NCI-H446 (cell line): ENCODE measurements at regions not wholly inside any gene's neighbourhood (a gene's known extent, or its start where the extent isn't known, plus 50 kb on each side); places are given as distances from the start of the nearest gene placed in this dataset.

Source experiments
- DNase-seq, 2 experiments: peaks; one replicate each; lab custom pipeline; 2025; lab: John Stamatoyannopoulos, UW

GRCh38 chr11:70848243-70848750 lies 404.1 kb downstream of the SHANK2 start:
- DNase-seq: no peak

DNA sequence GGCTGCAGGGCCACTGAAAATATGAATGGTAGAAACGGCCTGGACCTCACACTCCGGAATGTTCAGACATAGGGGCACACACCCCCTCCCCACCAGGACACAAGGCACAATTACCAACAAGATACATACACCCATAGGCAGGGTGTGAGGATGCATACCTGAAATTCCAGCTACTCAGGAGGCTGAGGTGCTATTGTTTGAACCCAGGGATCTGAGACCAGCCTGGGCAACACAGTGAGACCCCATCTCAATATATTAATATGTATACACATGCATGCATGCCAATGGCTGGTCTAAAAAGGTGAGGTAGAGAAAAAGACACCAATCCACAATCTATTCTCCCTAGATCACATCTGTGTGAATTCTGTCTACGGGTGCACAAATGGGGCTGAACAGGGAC lies 403.3 kb downstream of the SHANK2 start:
- DNase-seq: no peak

- DNase-seq: no peak
Observed at GRCh38 chr11:70851308-70851707, 401.1 kb downstream of the SHANK2 start.

DNA sequence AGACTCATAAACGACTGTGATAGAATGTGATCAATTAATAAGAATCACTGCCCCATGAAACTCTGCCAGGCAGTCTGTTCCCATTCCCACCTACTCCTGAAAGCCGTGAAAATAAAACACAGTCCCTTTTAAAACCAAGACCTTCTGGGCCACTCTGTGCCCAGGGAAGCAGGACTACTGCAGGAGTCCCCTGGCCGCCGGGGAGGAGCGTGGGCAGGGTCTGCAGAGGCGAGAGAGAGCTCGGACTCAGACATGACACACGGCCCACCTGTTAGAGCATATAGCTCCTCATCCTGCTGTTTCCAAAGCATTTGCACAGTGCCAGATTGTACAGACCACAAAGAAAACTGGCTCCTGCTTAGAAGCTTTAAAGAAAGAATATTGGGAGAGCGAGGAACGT lies 400.5 kb downstream of the SHANK2 start:
- no peak for DNase-seq

DNA sequence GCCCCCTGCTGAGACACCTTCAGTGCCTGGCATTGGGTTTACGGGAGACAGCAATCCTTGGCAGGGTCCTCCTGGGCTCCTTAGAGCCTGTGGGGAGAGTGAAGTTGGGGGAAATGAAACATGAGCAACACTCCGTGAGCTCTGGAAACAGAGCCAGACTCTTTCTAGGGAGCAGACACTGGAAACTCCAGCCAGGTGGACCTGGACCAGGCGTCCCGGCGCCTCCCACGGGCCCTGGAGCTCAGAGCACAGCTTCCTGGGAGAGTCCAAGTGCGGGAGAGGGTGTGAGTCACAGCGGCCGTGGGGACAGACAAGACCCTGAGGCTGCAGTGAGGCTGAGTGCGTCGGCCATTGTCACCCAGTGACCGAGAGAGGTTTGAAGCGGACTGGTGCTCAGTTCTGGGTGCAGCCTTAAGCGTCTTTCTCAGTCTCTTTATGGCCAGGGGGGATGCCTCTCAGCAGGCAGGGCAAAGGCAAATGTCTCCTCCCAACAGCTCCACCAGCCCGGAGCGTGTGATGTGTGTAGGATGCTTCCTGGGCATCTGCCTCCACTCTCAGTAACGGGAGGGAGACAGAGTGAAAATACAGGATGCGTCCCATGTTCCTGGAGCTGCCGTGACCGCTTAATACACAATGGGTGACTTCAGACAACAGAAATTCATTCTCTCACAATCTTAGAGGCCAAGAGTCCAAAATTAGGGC lies 399.2 kb downstream of the SHANK2 start:
- no peak for DNase-seq

DNA sequence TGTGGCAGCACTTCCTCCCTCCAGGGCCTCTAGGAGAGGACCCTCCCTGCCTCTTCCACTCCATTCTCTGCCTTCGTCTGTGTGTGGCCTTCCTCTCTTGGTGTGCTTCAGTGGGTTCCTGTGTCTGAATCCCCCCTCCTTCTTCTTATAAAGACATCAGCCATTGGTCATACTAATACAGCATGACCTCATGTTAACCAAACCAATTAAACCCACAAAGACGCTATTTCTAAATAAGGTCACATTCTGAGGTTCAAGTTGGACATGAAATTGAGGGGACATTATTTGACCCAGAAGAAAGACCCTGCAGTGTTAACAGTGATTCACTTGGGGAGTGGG lies 398.6 kb downstream of the SHANK2 start:
- DNase-seq: no peak

DNA sequence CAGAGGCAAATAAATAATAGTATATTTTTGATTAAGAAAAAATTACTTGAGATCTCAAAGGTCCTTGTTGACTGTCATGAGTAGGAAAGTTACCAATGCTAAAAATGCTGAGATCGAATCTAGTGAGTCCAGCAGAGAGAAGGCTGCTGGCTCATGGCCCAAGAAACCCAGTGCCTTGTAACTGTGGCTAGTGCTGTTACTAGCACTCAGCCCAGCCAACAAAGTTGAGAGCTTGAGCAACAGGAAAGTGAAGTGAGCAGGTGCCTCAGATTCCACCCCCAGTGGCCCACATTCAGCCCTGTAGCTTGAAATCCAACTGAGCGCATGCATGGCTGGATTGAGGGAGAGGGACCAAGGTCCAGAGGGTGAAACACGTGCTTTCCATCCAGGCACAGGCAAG lies 398.2 kb downstream of the SHANK2 start:
- no peak for DNase-seq

- no peak for DNase-seq
Observed at GRCh38 chr11:70854901-70855556, 397.3 kb downstream of the SHANK2 start.

GRCh38 chr11:70857894-70858293 lies 394.5 kb downstream of the SHANK2 start:
- no peak for DNase-seq

- no peak for DNase-seq
Observed at GRCh38 chr11:70859180-70859579, 393.2 kb downstream of the SHANK2 start.

DNA sequence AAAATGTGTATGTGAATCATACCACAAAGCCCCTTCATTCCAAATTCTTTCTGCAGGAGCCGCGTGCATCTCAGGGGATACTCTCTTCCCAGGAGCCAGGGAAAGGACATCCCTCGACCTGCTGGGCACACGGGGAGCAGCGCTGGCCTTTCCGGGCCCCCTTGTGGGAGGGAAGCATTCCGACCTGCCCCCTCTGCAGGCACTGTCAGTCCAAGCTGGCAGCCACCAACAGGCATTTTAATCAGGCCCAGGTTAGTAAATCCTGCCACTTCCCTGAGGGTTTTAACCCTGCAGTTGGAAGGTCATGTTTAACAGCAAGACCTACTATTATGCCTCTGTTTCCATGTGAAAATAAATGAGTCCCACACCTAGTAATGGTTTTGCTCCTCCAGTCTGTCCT lies 391.5 kb downstream of the SHANK2 start:
- no peak for DNase-seq

- no peak for DNase-seq
Observed at GRCh38 chr11:70861559-70861958, 390.8 kb downstream of the SHANK2 start.

DNA sequence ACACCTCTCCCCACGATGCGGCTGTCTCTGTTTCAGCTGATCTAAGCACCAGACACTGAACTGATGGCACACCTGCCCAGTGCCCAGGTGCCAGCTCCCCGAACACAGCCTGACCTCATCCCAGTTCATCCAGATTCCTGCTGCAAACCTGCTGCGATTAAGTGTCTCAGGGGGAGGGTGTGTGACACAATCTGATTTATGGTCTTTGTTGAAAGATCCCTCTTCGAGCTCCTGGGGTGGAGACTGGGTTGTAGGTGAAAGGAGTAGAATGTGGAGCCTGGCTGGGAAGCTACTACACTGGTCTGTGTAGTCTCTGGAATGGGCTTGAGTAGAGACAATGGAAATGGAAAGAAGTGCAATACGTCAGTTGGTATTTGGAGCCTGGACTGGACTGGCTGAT lies 390.3 kb downstream of the SHANK2 start:
- no peak for DNase-seq

- no peak for DNase-seq
Observed at GRCh38 chr11:70863186-70863585, 389.2 kb downstream of the SHANK2 start.

GRCh38 chr11:70863993-70864392 lies 388.4 kb downstream of the SHANK2 start:
- DNase-seq: no peak

DNA sequence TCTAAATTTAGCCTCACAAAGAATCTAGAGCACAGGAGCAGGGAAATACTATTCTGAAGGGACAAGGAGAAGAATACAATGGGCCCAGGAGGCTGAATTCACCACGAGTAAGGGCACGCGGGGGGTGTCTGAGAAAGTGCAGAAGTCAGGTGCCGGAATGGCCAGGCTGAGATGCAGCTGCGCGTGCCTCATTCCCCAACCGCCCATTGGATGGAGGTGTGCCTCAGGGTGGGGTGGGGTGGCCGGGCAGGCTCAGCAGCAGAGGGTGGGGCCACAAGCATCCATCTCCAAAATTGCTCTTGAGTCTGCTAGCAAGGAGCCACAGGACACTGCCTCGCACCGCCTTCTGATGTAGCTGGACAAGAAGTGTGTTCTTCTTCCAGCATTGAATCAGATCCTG lies 387.0 kb downstream of the SHANK2 start:
- DNase-seq: no peak

GRCh38 chr11:70866834-70867233 lies 385.5 kb downstream of the SHANK2 start:
- DNase-seq: no peak

DNA sequence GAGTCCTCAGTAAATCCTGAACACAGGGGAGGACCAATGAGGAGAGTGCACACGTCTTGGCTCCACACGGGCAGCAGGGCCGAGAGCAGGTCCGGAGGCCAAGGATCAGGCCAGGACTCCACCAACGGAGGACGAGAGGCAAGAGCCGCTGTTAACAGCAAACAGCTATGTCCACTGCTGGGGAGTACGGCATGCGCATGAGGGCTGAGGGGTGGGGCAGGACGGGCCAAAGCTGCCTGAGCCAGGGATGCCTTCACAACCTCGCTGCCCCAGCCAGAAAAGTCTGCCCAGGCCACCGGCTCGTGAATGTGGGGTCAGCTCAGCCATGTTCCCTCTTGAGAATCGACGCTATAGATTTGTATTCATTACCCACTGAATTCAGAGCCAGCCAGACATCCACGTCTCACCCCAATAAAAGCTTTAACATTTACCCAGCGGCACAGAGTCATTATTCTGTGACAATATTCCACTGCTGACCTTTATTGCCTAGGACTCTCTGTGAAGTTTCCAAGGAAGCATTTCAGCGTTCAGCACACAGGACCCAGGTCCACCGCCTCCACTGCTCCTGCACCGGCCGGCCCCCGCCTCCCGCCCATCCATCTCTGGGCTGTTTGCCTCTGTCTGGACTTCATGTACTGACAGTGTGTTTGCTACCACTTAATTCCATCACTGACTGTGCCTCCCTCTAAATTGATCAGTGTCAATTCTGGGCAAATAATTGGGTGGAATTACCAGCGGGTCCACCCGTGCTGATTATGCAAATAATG lies 384.9 kb downstream of the SHANK2 start:
- DNase-seq: no peak

DNA sequence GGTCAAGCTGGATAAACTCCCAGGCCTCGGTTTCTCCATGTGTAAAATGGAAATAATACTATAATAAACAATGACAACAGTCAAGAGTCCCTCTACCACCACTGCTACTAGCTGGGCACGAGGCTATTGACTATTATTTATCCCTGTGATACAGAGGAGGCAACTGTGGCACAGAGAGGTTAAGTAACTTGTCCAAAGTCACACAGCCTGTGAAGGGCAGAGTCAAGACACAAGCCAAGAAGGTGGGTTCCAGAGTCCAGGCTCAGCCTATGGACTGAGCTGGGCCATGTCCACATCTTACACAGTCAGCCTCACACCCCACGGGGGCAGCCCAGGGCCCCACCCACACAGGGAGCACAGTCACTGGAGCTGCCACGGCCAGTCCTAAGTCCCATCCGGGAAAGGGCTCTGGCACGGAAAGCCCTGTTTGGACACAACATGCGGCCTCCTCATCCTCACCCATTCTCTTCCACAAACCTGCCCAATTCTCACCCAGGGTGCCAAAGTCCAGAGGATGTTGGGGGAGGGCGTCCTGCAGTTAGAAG lies 384.0 kb downstream of the SHANK2 start:
- no peak for DNase-seq

DNA sequence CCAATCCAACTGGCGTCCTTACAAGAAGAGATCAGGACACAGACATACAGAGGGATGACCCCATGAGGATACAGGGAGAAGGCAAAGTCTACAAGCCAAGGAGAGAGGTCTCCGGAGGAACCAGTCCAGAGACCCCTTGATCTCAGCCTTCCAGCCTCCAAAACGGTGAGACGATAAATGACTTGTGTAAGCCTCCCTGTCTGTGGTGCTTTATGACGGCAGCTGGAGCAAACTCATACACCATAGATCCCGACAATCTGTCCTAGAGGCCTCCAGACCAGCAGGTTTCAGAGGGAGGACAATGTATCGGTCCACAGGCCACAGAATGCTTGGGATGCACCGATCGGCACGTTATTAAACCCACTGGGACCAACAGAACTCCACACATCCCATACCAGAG lies 383.3 kb downstream of the SHANK2 start:
- no peak for DNase-seq

GRCh38 chr11:70871881-70872280 lies 380.5 kb downstream of the SHANK2 start:
- no peak for DNase-seq

GRCh38 chr11:70872299-70872698 lies 380.1 kb downstream of the SHANK2 start:
- DNase-seq: no peak
